Esophagus squamous epithelium (tissue), 5 donors: ENCODE measurements at regions not wholly inside any gene's neighbourhood (a gene's known extent, or its start where the extent isn't known, plus 50 kb on each side); places are given as distances from the start of the nearest gene placed in this dataset.

Experiments used
- DNase-seq: peaks from one replicate; lab custom pipeline; 2025; lab: John Stamatoyannopoulos, UW
- H3K27ac ChIP-seq, 4 donors: fragments of 200-600 bp; sonication (generic); one replicate each; pipeline ENCODE4 v1.5.1; 2016 to 2019; ENCODE audit warnings: mild to moderate bottlenecking in 1 of 4
- H3K27me3 ChIP-seq, 4 donors: fragments of 200-600 bp; sonication (generic); 1 replicate in 3 of 4; 2 replicates in 1 of 4; pipeline versions ENCODE4 v1.5.1 to v1.6.0; 2017 to 2021; ENCODE audit warnings: antibody characterized with exemption in 1 of 4
- H3K36me3 ChIP-seq, 3 donors: fragments of 200-600 bp; sonication (generic); one replicate each; pipeline ENCODE4 v1.5.1; 2016 to 2019
- H3K4me1 ChIP-seq, 3 donors: fragments of 200-600 bp; sonication (generic); one replicate each; pipeline ENCODE4 v1.5.1; 2017 to 2019
- H3K4me3 ChIP-seq, 4 donors: fragments of 200-600 bp; sonication (generic); 1 replicate in 3 of 4; 2 replicates in 1 of 4; pipeline ENCODE4 v1.5.1; 2016 to 2019; ENCODE audit warnings: mild to moderate bottlenecking in 2 of 4, moderate library complexity in 1 of 4
- H3K9me3 ChIP-seq, 3 donors: fragments of 200-600 bp; sonication (generic); one replicate each; pipeline ENCODE4 v1.5.1; 2016 to 2019
- CTCF ChIP-seq, 6 experiments: fragments of 450-650 bp in 4 of 6; fragments of 200-600 bp in 2 of 6; sonication (generic) in 2 of 6; IDR thresholded peaks; one replicate each; pipeline ENCODE4 v1.5.1; 2016 to 2019; ENCODE audit warnings: antibody characterized with exemption in 6 of 6, mild to moderate bottlenecking in 4 of 6, moderate library complexity in 4 of 6
- POLR2A ChIP-seq, 4 donors: fragments of 450-650 bp; IDR thresholded peaks; one replicate each; pipeline ENCODE4 v1.6.1; 2017; ENCODE audit warnings: antibody characterized with exemption in 4 of 4, mild to moderate bottlenecking in 4 of 4, moderate library complexity in 3 of 4
- WGBS, 2 donors: methylation state at CpG; one replicate each; pipeline ENCODE4 v1.1.5; 2018; 5-methylcytosine and 5-hydroxymethylcytosine counted together
- intact Hi-C: fragments of 100-400 bp; cut with DNase I; formaldehyde crosslinking; loops from one replicate; pipeline ENCODE4 v1.15.0; 2022
- donor health status: DM: yes; HTN: yes; CAD: no.

DNA sequence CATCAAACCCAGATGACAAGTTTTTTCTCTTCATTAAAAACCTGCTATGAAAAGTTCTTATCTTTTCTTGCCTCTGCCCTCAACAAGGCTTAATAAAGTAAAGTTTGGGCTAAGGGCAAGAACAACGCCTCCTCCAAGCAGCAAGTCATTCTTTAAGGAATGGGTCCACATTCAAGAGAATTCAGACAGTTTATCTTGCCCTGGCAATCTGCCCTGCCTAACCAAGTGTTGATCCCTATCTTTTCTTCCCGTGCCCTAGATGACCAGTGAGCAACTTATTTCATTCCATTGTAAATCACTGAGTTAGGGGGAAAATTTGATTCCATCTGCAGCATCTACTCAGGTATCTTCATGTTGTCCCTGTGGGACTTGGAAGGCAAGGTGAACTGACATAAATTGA is 370.3 kb upstream of the DPPA4 start:
- Histone ChIP-seq H3K36me3 (no peaks in the 10 kb centered on the region), H3K4me1 (no peaks in the 10 kb centered on the region), H3K27me3 (no peaks in the 10 kb centered on the region), H3K9me3 (peaks cover 0 to 9% (median 0%) of the 10 kb centered on the region in 3 donors), H3K4me3 (no peak overlapping the region), H3K27ac (no peak overlapping the region)
- intact Hi-C loops: no loop called here
- DNase-seq: no peak
- TF ChIP-seq POLR2A (IDR thresholded peaks at IDR 0.05) (no peak), CTCF (IDR thresholded peaks at IDR 0.05) (no peak)
- WGBS, 2 donors: 67 to 69% methylated on average over 2 of the region's 2 CpGs

- intact Hi-C loops: no loop called here
These were observed 375.9 kb upstream of the DPPA4 start for GRCh38 chr3:109713288-109713687.

GRCh38 chr3:109715707-109716106 is 378.4 kb upstream of the DPPA4 start:
- Histone ChIP-seq H3K4me3 (no peak overlapping the region), H3K27me3 (no peaks in the 10 kb centered on the region), H3K36me3 (no peaks in the 10 kb centered on the region), H3K9me3 (peaks cover 0 to 2% (median 0%) of the 10 kb centered on the region in 3 donors), H3K27ac (no peak overlapping the region), H3K4me1 (no peaks in the 10 kb centered on the region)
- no peak for TF ChIP-seq POLR2A (IDR thresholded peaks at IDR 0.05)
- no peak for TF ChIP-seq CTCF (IDR thresholded peaks at IDR 0.05)
- DNase-seq: no peak
- intact Hi-C loops: no loop called here
- WGBS, 2 donors: 39 to 42% methylated on average over 3 of the region's 3 CpGs

More at GRCh38 chr3:109713288-109713687, 375.9 kb upstream of the DPPA4 start:
- Histone ChIP-seq H3K27ac (no peak overlapping the region), H3K27me3 (no peaks in the 10 kb centered on the region), H3K36me3 (no peaks in the 10 kb centered on the region), H3K4me3 (no peak overlapping the region), H3K9me3 (peaks cover 0 to 9% (median 0%) of the 10 kb centered on the region in 3 donors), H3K4me1 (no peaks in the 10 kb centered on the region)
- DNase-seq: no peak
- no peak for TF ChIP-seq POLR2A (IDR thresholded peaks at IDR 0.05)
- no peak for TF ChIP-seq CTCF (IDR thresholded peaks at IDR 0.05)
- WGBS, 2 donors: 50 to 57% methylated on average over 2 of the region's 2 CpGs

GRCh38 chr3:109718850-109719249 is 381.5 kb upstream of the DPPA4 start:
- Histone ChIP-seq H3K27ac (no peak overlapping the region), H3K36me3 (no peaks in the 10 kb centered on the region), H3K4me1 (no peaks in the 10 kb centered on the region), H3K27me3 (no peaks in the 10 kb centered on the region), H3K4me3 (no peak overlapping the region), H3K9me3 (no peaks in the 10 kb centered on the region)
- DNase-seq: no peak
- intact Hi-C loops: no loop called here
- WGBS, 2 donors: 48 to 77% methylated on average over 4 of the region's 4 CpGs
- TF ChIP-seq POLR2A (IDR thresholded peaks at IDR 0.05): no peak
- TF ChIP-seq CTCF (IDR thresholded peaks at IDR 0.05): no peak

- intact Hi-C loops: no loop called here
- TF ChIP-seq CTCF (IDR thresholded peaks at IDR 0.05) (no peak), POLR2A (IDR thresholded peaks at IDR 0.05) (no peak)
- no peaks in the 10 kb centered on the region for H3K4me1 ChIP-seq
- no peak overlapping the region for H3K4me3 ChIP-seq
- H3K36me3 ChIP-seq: no peaks in the 10 kb centered on the region
- WGBS, 2 donors: 67 to 70% methylated on average over 1 of the region's 1 CpG
- no peak overlapping the region for H3K27ac ChIP-seq
- H3K9me3 ChIP-seq: no peaks in the 10 kb centered on the region
- no peak for DNase-seq
- no peaks in the 10 kb centered on the region for H3K27me3 ChIP-seq
These were observed 391.6 kb upstream of the DPPA4 start for GRCh38 chr3:109728861-109729494.
